OCI-LY1 (cell line): ENCODE measurements at regions not wholly inside any gene's neighbourhood (a gene's known extent, or its start where the extent isn't known, plus 50 kb on each side); places are given as distances from the start of the nearest gene placed in this dataset.

Experiments
- H2AFZ ChIP-seq: fragments of 200-600 bp; sonication (generic), shearing (Covaris generic); 2 replicates; pipeline ENCODE4 v1.6.0; 2014; ENCODE audit warnings: antibody characterized with exemption, mild to moderate bottlenecking, low read length
- H3F3A ChIP-seq: fragments of 200-600 bp; sonication (generic), shearing (Covaris generic); 2 replicates; pipeline ENCODE4 v1.6.0; 2014; ENCODE audit warnings: mild to moderate bottlenecking, antibody characterized with exemption, low read length, moderate library complexity; ENCODE audit not compliant: insufficient read depth
- H3K27ac ChIP-seq: fragments of 200-600 bp; sonication (generic); 2 replicates; pipeline ENCODE4 v1.5.1; 2014; ENCODE audit warnings: low read length, mixed run types, mild to moderate bottlenecking, low read depth; ENCODE audit not compliant: poor library complexity, severe bottlenecking
- H3K27me3 ChIP-seq: fragments of 200-600 bp; sonication (generic); 2 replicates; pipeline ENCODE4 v1.6.0; 2014; ENCODE audit warnings: antibody characterized with exemption, mild to moderate bottlenecking, low read length, moderate library complexity; ENCODE audit not compliant: insufficient read depth
- H3K36me3 ChIP-seq: fragments of 200-600 bp; sonication (generic); 2 replicates; pipeline ENCODE4 v1.6.1; 2014; ENCODE audit warnings: mild to moderate bottlenecking, antibody characterized with exemption, low read length, moderate library complexity, mixed read lengths; ENCODE audit not compliant: insufficient read depth
- H3K4me1 ChIP-seq: fragments of 200-600 bp; sonication (generic); 2 replicates; pipeline ENCODE4 v1.5.1; 2014; ENCODE audit warnings: mild to moderate bottlenecking, low read length, moderate library complexity; ENCODE audit not compliant: insufficient read depth, severe bottlenecking
- H3K4me2 ChIP-seq: fragments of 200-600 bp; sonication (generic), shearing (Covaris generic); 2 replicates; pipeline ENCODE4 v1.6.1; 2014; ENCODE audit warnings: low read length
- H3K4me3 ChIP-seq: fragments of 200-600 bp; sonication (generic); 2 replicates; pipeline ENCODE4 v1.5.1; 2014; ENCODE audit warnings: low read length, low read depth, mild to moderate bottlenecking, mixed read lengths; ENCODE audit not compliant: poor library complexity, severe bottlenecking
- H3K79me2 ChIP-seq: fragments of 200-600 bp; shearing (Covaris generic); 2 replicates; pipeline ENCODE4 v1.6.1; 2016; ENCODE audit warnings: mixed run types, low read length, mixed read lengths; ENCODE audit not compliant: insufficient read depth
- H3K9ac ChIP-seq: fragments of 200-600 bp; sonication (generic), shearing (Covaris generic); 2 replicates; pipeline ENCODE4 v1.6.1; 2014; ENCODE audit warnings: mild to moderate bottlenecking, low read length, mixed read lengths
- H3K9me2 ChIP-seq: fragments of 200-600 bp; sonication (generic), shearing (Covaris generic); 2 replicates; pipeline ENCODE4 v1.6.1; 2014; ENCODE audit warnings: low read depth, mild to moderate bottlenecking, low read length, mixed read lengths
- H3K9me3 ChIP-seq: fragments of 200-600 bp; shearing (Covaris generic); 2 replicates; pipeline ENCODE4 v1.6.1; 2014; ENCODE audit warnings: low read length, mixed read lengths
- H4K20me1 ChIP-seq: fragments of 200-600 bp; sonication (generic), shearing (Covaris generic); 2 replicates; pipeline ENCODE4 v1.6.0; 2016; ENCODE audit warnings: mild to moderate bottlenecking, low read length; ENCODE audit not compliant: insufficient read depth
- EZH2 ChIP-seq: fragments of 200-600 bp; sonication (generic), shearing (Covaris generic); IDR thresholded peaks from 2 replicates; pipeline ENCODE4 v1.8.0; 2017; ENCODE audit warnings: borderline replicate concordance, mixed run types, mild to moderate bottlenecking, antibody characterized with exemption, low read length, moderate library complexity, mixed read lengths
- TF ChIP-seq, protein P1 (sequence below): fragments of 200-600 bp; sonication (generic), shearing (Covaris generic); IDR thresholded peaks from 2 replicates; pipeline ENCODE4 v1.5.1; 2017; ENCODE audit warnings: mild to moderate bottlenecking, antibody characterized with exemption, low read length, moderate library complexity, mixed read lengths

DNA sequence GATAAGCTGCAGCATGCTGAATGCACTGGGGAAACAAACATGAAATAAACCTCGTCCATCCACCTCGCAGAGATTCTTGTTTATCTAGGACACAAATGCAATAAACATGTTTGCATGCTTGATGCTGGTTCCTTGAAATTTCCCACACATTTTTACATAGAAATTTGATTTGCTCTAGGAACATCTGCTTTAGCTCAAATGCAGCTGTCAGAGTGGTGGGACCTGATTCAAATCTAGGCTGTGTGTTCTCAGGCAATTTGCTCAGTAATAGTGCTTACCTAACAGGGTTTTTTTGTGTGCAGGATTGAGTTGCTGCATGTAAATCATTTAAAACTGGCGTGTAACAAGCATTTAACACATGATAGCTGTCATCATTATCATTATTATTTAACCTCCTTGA is 293.1 kb downstream of the QDPR start:
- H3K27ac ChIP-seq, result no peak overlapping the region
- no peaks in the 10 kb centered on the region for H3F3A ChIP-seq
- no peaks in the 10 kb centered on the region for H3K9me2 ChIP-seq
- no peak overlapping the region for H3K4me3 ChIP-seq
- no peaks in the 10 kb centered on the region for H3K9me3 ChIP-seq
- H3K9ac ChIP-seq, result no peak overlapping the region
- no peaks in the 10 kb centered on the region for H3K4me1 ChIP-seq
- H2AFZ ChIP-seq, result no peak overlapping the region
- no peaks in the 10 kb centered on the region for H3K36me3 ChIP-seq
- no peak for TF ChIP-seq EZH2
- TF ChIP-seq, protein P1, sequence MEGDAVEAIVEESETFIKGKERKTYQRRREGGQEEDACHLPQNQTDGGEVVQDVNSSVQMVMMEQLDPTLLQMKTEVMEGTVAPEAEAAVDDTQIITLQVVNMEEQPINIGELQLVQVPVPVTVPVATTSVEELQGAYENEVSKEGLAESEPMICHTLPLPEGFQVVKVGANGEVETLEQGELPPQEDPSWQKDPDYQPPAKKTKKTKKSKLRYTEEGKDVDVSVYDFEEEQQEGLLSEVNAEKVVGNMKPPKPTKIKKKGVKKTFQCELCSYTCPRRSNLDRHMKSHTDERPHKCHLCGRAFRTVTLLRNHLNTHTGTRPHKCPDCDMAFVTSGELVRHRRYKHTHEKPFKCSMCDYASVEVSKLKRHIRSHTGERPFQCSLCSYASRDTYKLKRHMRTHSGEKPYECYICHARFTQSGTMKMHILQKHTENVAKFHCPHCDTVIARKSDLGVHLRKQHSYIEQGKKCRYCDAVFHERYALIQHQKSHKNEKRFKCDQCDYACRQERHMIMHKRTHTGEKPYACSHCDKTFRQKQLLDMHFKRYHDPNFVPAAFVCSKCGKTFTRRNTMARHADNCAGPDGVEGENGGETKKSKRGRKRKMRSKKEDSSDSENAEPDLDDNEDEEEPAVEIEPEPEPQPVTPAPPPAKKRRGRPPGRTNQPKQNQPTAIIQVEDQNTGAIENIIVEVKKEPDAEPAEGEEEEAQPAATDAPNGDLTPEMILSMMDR, result no peak
- H3K27me3 ChIP-seq, result no peaks in the 10 kb centered on the region
- no peaks in the 10 kb centered on the region for H4K20me1 ChIP-seq
- no peak overlapping the region for H3K4me2 ChIP-seq
- no peaks in the 10 kb centered on the region for H3K79me2 ChIP-seq

DNA sequence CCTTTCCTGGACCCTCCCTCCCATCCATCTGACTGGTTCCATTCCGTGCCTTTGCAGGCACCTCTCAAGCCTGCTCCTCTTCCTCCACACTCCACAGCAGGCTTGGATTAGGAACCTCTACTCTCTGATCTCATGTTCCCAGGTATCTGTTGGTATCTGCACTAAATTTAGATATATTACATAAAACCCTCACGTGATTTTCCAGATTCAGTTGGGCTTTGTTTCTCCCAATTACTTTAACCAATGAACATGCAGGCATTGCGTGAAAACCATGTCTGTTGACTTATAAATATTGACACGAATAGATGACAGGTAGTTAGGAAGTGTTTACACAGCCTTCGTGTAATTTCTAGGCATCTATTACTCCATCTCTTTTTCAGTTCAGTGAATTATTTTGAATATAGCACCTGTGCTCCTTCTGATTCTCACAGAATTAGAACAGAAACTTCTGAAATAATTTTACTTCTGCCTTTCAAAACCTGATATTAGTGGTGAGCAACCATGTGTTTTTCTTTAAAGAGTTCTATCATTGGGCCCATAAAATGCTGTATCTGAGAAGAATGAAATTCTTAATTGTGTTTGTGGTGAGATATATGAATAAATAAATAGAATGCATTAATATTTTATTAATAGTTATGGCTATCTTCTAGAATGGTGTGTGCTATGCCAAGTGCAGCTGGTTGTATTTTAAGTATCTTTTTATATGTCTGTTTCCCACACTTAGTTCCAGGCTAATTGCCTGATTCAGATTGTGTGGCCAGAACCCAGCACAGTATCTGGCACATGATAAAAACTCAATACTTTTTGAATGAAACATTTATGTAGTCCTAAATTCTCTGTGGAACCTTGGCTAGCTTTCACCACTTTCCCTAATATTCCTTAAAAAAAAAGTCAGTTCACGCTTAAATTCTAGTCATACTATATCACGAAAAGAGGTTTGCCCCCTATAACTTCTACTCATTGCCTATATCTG is 304.8 kb downstream of the QDPR start:
- H4K20me1 ChIP-seq, result no peaks in the 10 kb centered on the region
- H3K27me3 ChIP-seq, result no peaks in the 10 kb centered on the region
- no peaks in the 10 kb centered on the region for H3K4me1 ChIP-seq
- no peak overlapping the region for H3K4me2 ChIP-seq
- no peak overlapping the region for H3K4me3 ChIP-seq
- no peaks in the 10 kb centered on the region for H3F3A ChIP-seq
- no peak overlapping the region for H2AFZ ChIP-seq
- no peaks in the 10 kb centered on the region for H3K36me3 ChIP-seq
- H3K9me2 ChIP-seq, result no peaks in the 10 kb centered on the region
- no peaks in the 10 kb centered on the region for H3K79me2 ChIP-seq
- TF ChIP-seq EZH2, result no peak
- TF ChIP-seq, protein P1, result no peak
- no peak overlapping the region for H3K27ac ChIP-seq
- H3K9me3 ChIP-seq, result no peaks in the 10 kb centered on the region
- no peak overlapping the region for H3K9ac ChIP-seq

DNA sequence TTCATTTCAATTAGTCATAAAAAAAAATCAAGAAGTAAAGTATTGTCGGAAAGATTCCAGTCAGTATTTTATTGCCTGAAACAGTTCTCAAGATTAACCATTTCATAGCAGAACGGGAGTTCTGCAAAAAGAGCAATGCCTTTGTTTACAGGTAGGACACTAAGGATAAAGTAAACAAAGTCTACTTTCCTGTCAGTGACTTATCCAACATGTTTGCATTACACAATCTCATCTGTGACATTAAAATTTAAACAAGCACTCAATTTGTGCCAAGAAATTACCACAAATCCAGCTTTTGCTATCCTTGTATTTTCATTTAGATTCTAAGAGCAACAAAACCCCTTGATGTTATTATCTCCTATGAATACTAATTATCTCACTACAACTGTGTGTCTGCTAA is 306.5 kb upstream of the LDB2 start:
- H3K9me3 ChIP-seq, result no peaks in the 10 kb centered on the region
- no peak overlapping the region for H3K4me3 ChIP-seq
- no peak overlapping the region for H2AFZ ChIP-seq
- no peaks in the 10 kb centered on the region for H3K27me3 ChIP-seq
- H3F3A ChIP-seq, result no peaks in the 10 kb centered on the region
- no peaks in the 10 kb centered on the region for H3K79me2 ChIP-seq
- no peaks in the 10 kb centered on the region for H3K9me2 ChIP-seq
- no peaks in the 10 kb centered on the region for H4K20me1 ChIP-seq
- no peak overlapping the region for H3K4me2 ChIP-seq
- H3K9ac ChIP-seq, result no peak overlapping the region
- no peaks in the 10 kb centered on the region for H3K36me3 ChIP-seq
- no peaks in the 10 kb centered on the region for H3K4me1 ChIP-seq
- TF ChIP-seq EZH2, result no peak
- TF ChIP-seq, protein P1, result no peak
- H3K27ac ChIP-seq, result no peak overlapping the region
